GM21528 (cell line): ENCODE measurements at regions not wholly inside any gene's neighbourhood (a gene's known extent, or its start where the extent isn't known, plus 50 kb on each side); places are given as distances from the start of the nearest gene placed in this dataset.

Experiments used
- ATAC-seq: cut with Tn5 transposase; IDR thresholded peaks from one replicate; pipeline ENCODE4 v1.9.1; 2021; ENCODE audit warnings: mild to moderate bottlenecking, moderate library complexity; ENCODE audit not compliant: unreplicated experiment, low FRiP score

- ATAC-seq = no peak
Observed at GRCh38 chr5:2696156-2696807, 55.2 kb downstream of the IRX2 start.

GRCh38 chr5:2695200-2695891 lies 56.1 kb downstream of the IRX2 start:
- no peak for ATAC-seq

GRCh38 chr5:2691530-2691929 lies 59.9 kb downstream of the IRX2 start:
- no peak for ATAC-seq

DNA sequence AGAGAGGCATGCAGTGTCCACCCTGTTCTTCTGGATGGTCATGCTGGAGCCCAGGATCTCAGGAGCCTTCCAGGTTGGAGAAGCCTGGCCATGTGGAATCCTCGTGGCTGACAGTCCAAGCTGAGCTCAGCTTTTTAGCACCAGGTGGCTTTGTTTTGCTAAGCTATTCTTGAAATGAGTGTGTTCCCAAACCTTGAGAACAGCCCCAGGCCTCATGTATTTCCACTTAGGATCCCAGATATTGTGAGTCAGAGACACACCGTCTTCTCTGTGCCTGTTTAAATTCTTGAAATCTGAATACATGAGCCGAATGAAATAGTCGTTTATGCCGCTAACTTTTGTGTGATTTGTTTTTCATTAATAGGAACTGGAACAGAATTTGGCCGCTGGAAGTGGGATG lies 61.2 kb downstream of the IRX2 start:
- no peak for ATAC-seq

DNA sequence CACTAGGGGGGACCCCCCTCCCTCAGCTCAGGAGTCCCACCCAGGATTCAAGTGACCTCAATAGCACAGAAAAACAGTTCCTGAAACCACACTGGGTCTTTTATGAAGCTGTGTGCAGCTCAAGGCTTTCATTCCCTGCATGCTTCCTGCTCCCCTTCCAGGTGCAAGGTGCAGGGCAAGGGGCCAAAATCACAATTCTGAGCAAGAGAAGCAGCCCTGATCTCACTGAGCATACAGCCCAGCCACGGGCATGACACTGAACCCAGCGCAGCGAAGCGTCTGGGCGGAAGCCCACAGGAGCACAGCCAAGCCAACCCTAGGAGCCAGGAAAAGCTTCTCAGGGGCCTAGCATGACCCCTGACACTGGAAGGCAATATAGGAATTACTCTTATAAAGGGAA lies 62.9 kb downstream of the IRX2 start:
- ATAC-seq = no peak

GRCh38 chr5:2687746-2688145 lies 63.7 kb downstream of the IRX2 start:
- ATAC-seq = no peak

DNA sequence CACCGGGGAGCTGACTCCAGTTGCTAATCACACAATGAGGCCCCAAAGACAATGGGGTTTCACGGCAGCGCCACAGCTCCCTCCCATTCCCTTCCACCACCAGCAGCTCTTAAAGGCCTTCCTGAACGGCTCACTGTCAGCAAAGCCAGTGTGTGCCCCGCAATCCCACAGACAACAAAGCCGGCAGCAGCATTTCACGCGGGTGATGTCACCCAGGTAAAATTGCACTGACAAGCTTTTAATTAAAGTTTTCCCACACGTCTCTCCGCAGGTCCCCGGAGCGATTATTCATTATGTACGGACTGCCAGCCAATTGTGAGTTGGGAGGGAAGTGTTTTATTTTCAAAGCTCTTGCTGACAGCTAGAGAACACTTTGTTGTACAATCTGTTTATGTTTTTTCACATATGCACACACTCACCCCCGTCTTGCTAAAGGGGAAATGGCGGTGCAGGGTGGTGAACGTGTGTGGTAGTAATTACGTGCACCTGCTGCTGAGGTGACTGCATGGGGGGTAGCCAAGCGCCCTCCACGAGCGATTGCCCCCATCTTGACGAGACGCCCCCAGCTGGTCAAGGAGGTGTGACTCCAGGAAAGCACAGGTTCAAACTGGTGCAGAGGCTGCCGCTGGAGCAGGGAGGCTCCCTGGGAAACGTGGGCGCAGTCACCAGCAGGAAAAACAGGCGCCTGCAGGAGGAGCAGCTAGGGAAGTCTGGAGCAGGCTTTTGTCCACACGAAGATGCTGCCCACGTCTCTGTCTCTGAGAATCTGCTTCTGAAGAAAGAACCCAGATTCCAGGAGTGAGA lies 65.0 kb downstream of the IRX2 start:
- no peak for ATAC-seq

DNA sequence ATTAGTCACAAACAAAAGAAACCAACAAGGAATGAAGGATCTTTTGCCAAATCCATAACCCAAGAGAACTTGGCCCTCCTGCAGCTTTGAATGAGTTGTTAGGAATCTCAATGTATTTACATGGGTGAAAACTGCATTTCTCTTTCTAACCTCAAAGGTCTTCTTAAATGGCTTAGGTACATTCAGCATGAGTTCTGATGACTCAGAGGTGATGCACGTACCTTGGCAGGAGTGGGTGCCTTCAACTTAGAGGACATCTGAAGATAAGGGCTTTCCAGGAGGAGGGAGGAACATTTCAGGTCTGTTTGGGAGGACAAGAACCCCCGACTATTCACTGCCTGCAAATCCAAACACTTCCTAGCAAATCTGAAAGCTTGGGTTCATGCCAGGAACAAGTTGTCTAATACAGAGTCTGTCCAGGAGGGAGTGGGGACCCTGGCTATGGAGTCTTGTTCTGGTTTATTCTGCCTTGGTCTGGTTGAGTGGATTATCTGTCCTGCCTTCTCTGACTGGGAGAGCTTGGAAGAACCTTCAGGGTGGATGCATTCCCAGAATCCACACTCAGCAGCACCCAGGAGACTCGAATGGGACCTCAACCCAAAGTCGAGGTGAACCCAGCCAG lies 65.7 kb downstream of the IRX2 start:
- ATAC-seq = no peak

DNA sequence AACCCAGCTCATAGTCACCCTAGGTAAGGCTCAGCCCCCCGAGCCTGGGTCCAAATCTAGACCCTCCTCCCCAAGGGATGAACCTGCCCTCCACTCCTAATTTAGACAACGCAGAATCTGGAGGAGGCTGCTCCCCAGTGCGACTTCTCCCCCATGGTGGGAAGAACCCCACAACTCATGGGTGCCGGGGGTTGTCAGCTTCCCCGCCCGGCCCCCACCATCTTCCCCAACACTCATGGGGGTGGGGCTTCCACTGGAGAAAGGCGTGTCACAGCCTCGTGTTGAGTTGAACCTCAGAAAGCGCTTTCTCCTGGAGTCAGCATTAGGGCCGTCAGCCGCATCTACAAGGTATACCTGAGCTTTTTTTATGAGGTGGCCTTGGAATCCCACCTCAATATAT lies 66.9 kb downstream of the IRX2 start:
- no peak for ATAC-seq

DNA sequence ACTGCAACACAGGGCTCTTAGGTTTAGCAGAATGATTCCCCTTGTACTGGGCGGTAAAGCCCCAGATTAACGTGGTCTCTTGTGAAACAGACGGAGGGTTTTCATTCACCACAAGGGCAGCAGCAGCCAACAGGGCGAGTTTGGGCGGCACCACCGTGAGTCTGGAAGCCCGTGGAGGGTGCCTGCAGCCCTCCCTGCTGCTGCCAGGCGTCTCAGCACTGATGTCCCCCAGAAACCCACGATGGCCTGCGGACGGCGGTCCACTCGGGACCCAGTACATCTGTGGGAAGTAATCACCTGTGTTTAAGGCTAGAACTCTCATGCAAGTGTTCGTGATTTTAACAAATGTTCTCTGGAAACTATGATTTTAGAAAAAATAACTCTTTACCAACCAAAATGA lies 67.8 kb downstream of the IRX2 start:
- ATAC-seq = no peak

DNA sequence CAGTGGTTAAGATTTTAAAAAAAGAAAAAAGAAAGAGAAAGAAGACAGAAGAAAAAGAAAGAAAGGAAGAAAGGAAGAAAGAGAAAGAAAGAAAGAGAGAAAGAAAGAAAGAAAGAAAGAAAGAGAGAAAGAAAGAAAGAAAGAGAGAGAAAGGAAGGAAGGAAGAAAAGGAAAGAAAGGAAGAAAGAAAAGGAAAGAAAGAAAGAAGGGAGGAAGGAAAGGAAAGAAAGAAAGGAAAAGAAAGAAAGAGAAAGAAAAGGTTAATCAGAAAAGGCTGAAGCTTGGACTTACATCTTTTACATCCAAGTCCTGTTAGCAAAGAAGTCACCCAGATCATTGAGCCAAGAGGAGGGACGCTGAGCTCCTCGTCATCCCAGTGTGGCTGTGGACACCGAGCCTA lies 70.0 kb downstream of the IRX2 start:
- no peak for ATAC-seq

DNA sequence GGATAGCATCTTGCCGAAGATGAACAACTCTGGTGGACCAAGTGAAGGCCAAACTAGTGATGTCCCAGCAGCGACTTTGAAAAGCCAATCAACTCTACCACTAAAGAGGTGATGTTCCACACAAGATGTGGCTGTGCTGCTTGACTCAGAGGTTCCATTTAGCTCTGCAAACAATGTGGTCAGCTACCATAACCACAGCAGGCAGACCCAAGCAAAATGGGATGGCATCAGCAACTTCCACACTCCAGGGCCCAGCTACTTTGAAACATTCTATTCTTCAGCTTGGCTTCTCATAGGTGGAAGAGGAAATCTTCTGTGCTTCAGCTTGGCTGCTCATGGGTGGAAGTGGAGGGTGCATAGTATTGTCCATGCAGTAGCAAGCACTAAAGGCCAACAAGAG lies 70.5 kb downstream of the IRX2 start:
- ATAC-seq = no peak

DNA sequence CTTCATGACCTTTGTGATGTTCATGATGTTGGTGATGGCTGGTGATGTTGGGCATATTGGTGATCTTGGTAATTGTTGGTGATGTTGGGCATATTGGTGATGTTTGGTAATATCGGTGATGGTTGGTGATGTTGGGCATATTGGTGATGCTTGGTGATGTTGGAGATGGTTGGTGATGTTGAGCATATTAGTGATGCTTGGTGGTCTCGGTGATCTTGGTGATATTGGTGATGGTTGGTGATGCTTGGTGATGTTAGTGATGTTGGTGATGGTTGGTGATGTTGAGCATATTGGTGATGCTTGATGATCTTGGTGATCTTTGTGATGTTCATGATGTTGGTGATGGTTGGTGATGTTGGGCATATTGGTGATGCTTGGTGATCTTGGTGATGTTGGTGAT lies 73.8 kb downstream of the IRX2 start:
- ATAC-seq = no peak

- ATAC-seq = no peak
Observed at GRCh38 chr5:2675548-2675947, 75.9 kb downstream of the IRX2 start.

DNA sequence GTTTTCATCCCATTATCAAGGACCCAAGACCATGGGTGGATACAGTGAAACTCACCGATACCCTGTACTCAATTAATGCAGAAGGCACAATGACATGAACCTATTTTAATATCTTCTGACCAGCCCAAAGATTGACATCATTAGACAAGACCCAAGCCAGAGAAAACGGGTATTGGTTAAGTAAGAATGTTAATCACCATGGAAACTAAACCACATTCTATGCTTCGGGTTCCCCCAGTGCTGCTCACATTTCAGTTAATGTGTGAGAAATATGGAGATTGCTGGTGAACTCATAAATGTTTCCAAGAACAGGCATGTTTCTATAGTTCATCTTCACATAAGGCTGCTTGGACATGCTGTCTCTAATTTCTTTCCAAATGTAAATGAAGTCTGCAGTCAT lies 77.0 kb downstream of the IRX2 start:
- ATAC-seq = no peak

DNA sequence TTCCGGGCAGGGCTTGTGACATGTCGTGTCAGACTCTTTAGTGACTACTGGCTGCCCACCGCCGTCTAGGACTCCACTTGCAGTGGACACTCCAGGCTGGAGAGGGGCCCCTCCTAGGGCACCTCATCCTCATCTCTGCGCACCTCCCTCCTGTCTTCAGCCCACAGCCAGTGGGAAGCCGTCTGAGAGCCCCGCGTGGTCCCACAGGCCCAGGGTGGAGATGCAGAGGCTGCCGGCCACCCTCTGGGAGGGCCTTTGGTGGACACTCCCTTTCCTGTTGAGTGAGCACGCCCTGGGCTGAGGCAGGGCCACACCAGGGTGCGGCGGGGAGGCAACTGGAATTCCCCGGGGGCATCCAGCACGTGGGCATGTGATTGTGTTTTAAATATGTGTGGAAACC lies 80.5 kb downstream of the IRX2 start:
- no peak for ATAC-seq

DNA sequence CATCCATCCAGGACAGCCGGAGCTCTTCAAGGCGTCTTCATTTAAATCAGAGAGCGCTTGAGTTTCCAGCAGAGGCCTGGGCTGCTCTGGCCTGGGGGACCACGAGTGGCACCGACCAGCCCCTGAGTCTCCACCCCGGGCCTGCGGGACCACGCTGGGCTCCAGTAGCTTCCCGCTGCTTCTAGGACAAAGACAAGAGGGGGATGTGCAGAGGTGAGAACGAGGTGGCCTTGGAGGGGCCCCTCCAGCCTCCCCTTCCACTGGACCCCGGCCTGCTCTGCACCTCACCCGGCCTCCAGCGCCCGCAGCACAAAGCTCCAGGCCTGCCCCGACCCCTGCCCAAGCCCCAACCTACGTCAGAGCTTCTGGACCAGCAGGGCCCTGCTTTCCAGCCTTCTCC lies 81.6 kb downstream of the IRX2 start:
- no peak for ATAC-seq

DNA sequence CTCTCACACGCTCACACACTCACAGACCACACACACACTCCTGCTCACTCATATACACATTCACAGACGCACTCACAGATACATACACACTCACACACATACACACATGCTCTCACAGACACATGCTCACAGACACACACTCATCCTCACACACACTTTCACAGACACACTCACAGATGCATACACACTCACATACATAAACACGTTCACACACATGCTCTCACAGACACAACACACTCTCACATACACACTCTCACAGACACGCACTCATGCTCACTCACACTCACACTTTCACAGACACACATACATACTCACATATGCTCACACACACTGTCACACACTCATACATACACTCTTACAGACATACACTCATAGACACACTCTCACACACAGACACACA lies 82.2 kb downstream of the IRX2 start:
- no peak for ATAC-seq

DNA sequence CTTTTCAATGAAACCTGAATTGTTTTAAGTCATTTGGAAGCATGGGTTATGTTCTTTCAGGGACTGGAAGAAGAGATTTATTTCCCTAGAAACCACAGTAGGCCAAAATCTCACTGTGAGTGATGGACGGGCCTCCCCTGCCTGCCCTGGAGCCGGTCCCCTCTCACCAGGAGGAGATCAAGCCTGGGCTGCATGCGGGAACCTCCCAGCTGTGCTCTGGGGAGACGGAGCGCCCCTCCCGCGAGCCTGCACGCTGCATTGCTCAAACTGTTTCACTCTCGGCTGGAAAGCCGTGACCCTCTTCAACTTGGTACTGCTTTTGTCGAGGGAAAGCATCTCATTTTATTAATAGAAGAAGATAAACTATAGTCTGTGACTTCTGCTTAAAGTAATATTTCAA lies 85.4 kb downstream of the IRX2 start:
- ATAC-seq = no peak

GRCh38 chr5:2663489-2663888 lies 88.0 kb downstream of the IRX2 start:
- no peak for ATAC-seq

DNA sequence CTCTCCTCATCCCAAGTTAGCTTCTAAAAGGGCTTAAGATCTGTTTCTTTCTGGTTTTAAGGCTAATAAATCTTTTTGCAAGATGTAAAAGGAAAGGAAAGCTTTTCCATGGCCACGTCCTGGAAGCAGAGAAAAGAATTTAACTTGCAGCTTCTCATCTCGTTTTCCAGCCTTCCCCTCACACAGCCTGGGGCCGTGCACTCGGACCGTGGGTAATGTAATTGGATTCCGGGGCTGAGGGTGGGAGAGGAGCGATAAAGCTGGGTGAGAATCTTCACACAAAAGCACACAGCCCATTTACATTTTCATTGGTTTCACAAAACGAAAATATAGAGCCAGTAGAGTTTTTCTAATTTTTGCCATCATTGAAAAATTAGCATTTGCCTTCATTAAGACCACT lies 91.2 kb downstream of the IRX2 start:
- no peak for ATAC-seq
